H9 (cell line): ENCODE measurements at regions not wholly inside any gene's neighbourhood (a gene's known extent, or its start where the extent isn't known, plus 50 kb on each side); places are given as distances from the start of the nearest gene placed in this dataset.

Experiments used
- DNase-seq: peaks from one replicate; pipeline ENCODE4 v3.0.0-alpha.2; 2017
- H2AFZ ChIP-seq: one replicate; pipeline ENCODE4 v1.6.1; 2013; ENCODE audit warnings: mild to moderate bottlenecking, low read length, control low read depth, moderate library complexity
- H2AK5ac ChIP-seq: 2 replicates; pipeline ENCODE4 v1.6.1; 2013; ENCODE audit warnings: low read length, control low read depth, mixed read lengths; ENCODE audit not compliant: insufficient read length
- H2BK120ac ChIP-seq: one replicate; pipeline ENCODE4 v1.6.1; 2013; ENCODE audit warnings: low read depth, mild to moderate bottlenecking, low read length, control low read depth, inconsistent platforms; ENCODE audit not compliant: poor library complexity, severe bottlenecking
- H2BK12ac ChIP-seq: 2 replicates; pipeline ENCODE4 v1.6.1; 2013; ENCODE audit warnings: low read length, control low read depth, mixed read lengths, low read depth; ENCODE audit not compliant: insufficient read length
- H2BK15ac ChIP-seq: 2 replicates; pipeline ENCODE4 v1.6.1; 2013; ENCODE audit warnings: low read depth, low read length, control low read depth
- H2BK20ac ChIP-seq: one replicate; pipeline ENCODE4 v1.6.1; 2013; ENCODE audit warnings: low read depth, mild to moderate bottlenecking, low read length, control low read depth, inconsistent platforms; ENCODE audit not compliant: poor library complexity, severe bottlenecking
- H2BK5ac ChIP-seq: 2 replicates; pipeline ENCODE4 v1.6.1; 2013; ENCODE audit warnings: low read length, control low read depth, mixed read lengths; ENCODE audit not compliant: insufficient read length
- H3K14ac ChIP-seq: 2 replicates; pipeline ENCODE4 v1.6.1; 2013; ENCODE audit warnings: low read length, control low read depth; ENCODE audit not compliant: insufficient read depth
- H3K18ac ChIP-seq: 2 replicates; pipeline ENCODE4 v1.6.1; 2013; ENCODE audit warnings: low read depth, mild to moderate bottlenecking, mixed read lengths, low read length, control low read depth; ENCODE audit not compliant: insufficient read length
- H3K23ac ChIP-seq: 2 replicates; pipeline ENCODE4 v1.6.1; 2013; ENCODE audit warnings: low read length, control low read depth, mixed read lengths, low read depth; ENCODE audit not compliant: insufficient read length
- H3K23me2 ChIP-seq: 2 replicates; pipeline ENCODE4 v1.6.1; 2013; ENCODE audit warnings: low read depth, mild to moderate bottlenecking, mixed read lengths, low read length, control low read depth; ENCODE audit not compliant: insufficient read length, poor library complexity, severe bottlenecking
- H3K27ac ChIP-seq: 2 replicates; pipeline ENCODE4 v1.5.1; 2013; ENCODE audit warnings: low read length, control low read depth, mixed read lengths, low read depth; ENCODE audit not compliant: insufficient read length
- H3K27me3 ChIP-seq: 2 replicates; pipeline ENCODE4 v1.6.1; 2013; ENCODE audit warnings: low read length, control low read depth, inconsistent platforms; ENCODE audit not compliant: insufficient read depth
- H3K4ac ChIP-seq: 2 replicates; pipeline ENCODE4 v1.6.1; 2013; ENCODE audit warnings: low read depth, mild to moderate bottlenecking, control low read depth, inconsistent platforms, low read length, moderate library complexity
- H3K4me1 ChIP-seq: 2 replicates; pipeline ENCODE4 v1.6.1; 2013; ENCODE audit warnings: low read length, control low read depth, inconsistent platforms; ENCODE audit not compliant: insufficient read depth
- H3K4me2 ChIP-seq: 2 replicates; pipeline ENCODE4 v1.6.1; 2013; ENCODE audit warnings: low read length, control low read depth, mixed read lengths; ENCODE audit not compliant: insufficient read length, insufficient read depth
- H3K56ac ChIP-seq: 2 replicates; pipeline ENCODE4 v1.6.1; 2013; ENCODE audit warnings: low read depth, mild to moderate bottlenecking, mixed read lengths, low read length, control low read depth; ENCODE audit not compliant: insufficient read length
- H3K79me1 ChIP-seq: 2 replicates; pipeline ENCODE4 v1.6.1; 2013; ENCODE audit warnings: low read depth, mild to moderate bottlenecking, moderate library complexity, low read length, control low read depth, inconsistent platforms; ENCODE audit not compliant: insufficient read depth, poor library complexity, severe bottlenecking
- H3K79me2 ChIP-seq: 2 replicates; pipeline ENCODE4 v1.6.1; 2013; ENCODE audit warnings: low read length, control low read depth, inconsistent platforms; ENCODE audit not compliant: insufficient read depth
- H3K9ac ChIP-seq: 2 replicates; pipeline ENCODE4 v1.6.1; 2013; ENCODE audit warnings: low read length, control low read depth, mixed read lengths; ENCODE audit not compliant: insufficient read length; ENCODE audit errors: extremely low read depth
- H3K9me3 ChIP-seq: one replicate; pipeline ENCODE4 v1.6.1; 2013; ENCODE audit warnings: low read depth, low read length, inconsistent platforms; ENCODE audit not compliant: control insufficient read depth
- H3T11ph ChIP-seq: one replicate; pipeline ENCODE4 v1.6.1; 2013; ENCODE audit warnings: mild to moderate bottlenecking, low read length, control low read depth, inconsistent platforms
- H4K20me1 ChIP-seq: one replicate; pipeline ENCODE4 v1.6.1; 2013; ENCODE audit not compliant: control insufficient read depth, insufficient read length, insufficient read depth
- H4K5ac ChIP-seq: 2 replicates; pipeline ENCODE4 v1.6.1; 2013; ENCODE audit warnings: low read depth, mild to moderate bottlenecking, mixed read lengths, low read length, control low read depth; ENCODE audit not compliant: insufficient read length
- H4K8ac ChIP-seq: replicated peaks from 2 replicates; pipeline ENCODE4 v1.6.1; 2013; ENCODE audit warnings: low read length, control low read depth, mixed read lengths, low read depth; ENCODE audit not compliant: insufficient read length
- H4K91ac ChIP-seq: 2 replicates; pipeline ENCODE4 v1.6.1; 2013; ENCODE audit warnings: low read depth, mild to moderate bottlenecking, moderate library complexity, mixed read lengths, low read length, control low read depth; ENCODE audit not compliant: insufficient read length
- H3K27ac Mint-ChIP-seq, 3 experiments: 2 replicates in 2 of 3; 3 replicates in 1 of 3; pipeline ENCODE4 v1.8.0; 2020 to 2021; ENCODE audit warnings: mixed read lengths in 3 of 3, mild to moderate bottlenecking in 1 of 3, moderate library complexity in 1 of 3
- H3K27me3 Mint-ChIP-seq: 2 replicates; pipeline ENCODE4 v1.8.0; 2021; ENCODE audit warnings: low read depth, mild to moderate bottlenecking, moderate library complexity, mixed read lengths
- H3K36me3 Mint-ChIP-seq, 3 experiments: 2 replicates in 2 of 3; 3 replicates in 1 of 3; pipeline ENCODE4 v1.8.0; 2020 to 2021; ENCODE audit warnings: low read depth in 3 of 3, mixed read lengths in 3 of 3; ENCODE audit not compliant: insufficient read depth in 1 of 3
- H3K4me1 Mint-ChIP-seq, 2 experiments: 2 replicates each; pipeline ENCODE4 v1.8.0; 2020; ENCODE audit warnings: mixed read lengths in 2 of 2
- H3K4me3 Mint-ChIP-seq, 2 experiments: 2 replicates in 1 of 2; 3 replicates in 1 of 2; pipeline ENCODE4 v1.8.0; 2020 to 2021; ENCODE audit warnings: mild to moderate bottlenecking in 2 of 2, mixed read lengths in 2 of 2, moderate library complexity in 1 of 2
- H3K9me3 Mint-ChIP-seq, 2 experiments: 2 replicates in 1 of 2; 3 replicates in 1 of 2; pipeline ENCODE4 v1.8.0; 2020; ENCODE audit warnings: mild to moderate bottlenecking in 2 of 2, mixed read lengths in 2 of 2, moderate library complexity in 1 of 2
- WGBS: extraction: QIAGEN DNeasy Blood & Tissue Kit; methylation state at CpG from one replicate; pipeline ENCODE4 v1.1.7; 2013; ENCODE audit warnings: missing lambda C conversion rate, low lambda C conversion rate, mixed read lengths; ENCODE audit not compliant: insufficient read length; ENCODE audit errors: extremely low coverage; 5-methylcytosine and 5-hydroxymethylcytosine counted together
- TF ChIP-seq, protein P1 (sequence below): fragments of 200-600 bp; sonication (generic); conservative IDR thresholded peaks from 3 replicates; pipeline ENCODE4 v1.8.0; 2021; ENCODE audit warnings: antibody characterized with exemption, mild to moderate bottlenecking

DNA sequence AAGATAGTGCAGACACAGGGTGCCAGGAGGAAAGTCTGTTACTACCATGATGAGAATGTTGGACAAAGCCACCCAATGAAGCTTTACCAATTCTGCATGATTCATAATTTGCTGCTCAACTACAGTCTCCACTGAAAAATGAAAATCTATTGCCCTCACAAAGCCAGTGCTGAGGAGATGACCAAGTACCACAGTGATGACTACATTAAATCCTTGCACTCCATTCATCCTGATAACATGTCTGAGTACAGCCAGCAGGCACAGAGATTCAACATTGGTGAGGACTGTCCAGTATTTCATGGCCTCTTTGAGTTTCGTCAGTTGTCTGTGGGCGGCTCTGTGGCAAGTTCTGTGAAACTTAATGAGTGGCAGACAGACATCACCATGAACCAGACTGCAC is 144.0 kb downstream of the PLCE1 start:
- Histone ChIP-seq H2AK5ac (no peak overlapping the region), H3K14ac (no peak overlapping the region), H2AFZ (no peak overlapping the region), H3K23ac (no peak overlapping the region), H3K56ac (no peak overlapping the region), H2BK15ac (no peak overlapping the region), H3K79me2 (no peaks in the 10 kb centered on the region), H2BK5ac (no peak overlapping the region), H3K18ac (no peak overlapping the region), H3T11ph (no peak overlapping the region), H2BK120ac (no peak overlapping the region), H2BK20ac (no peak overlapping the region), H4K8ac (no peak overlapping the region), H3K9me3 (no peaks in the 10 kb centered on the region), H4K20me1 (no peaks in the 10 kb centered on the region), H3K4me1 (no peaks in the 10 kb centered on the region), H3K23me2 (no peaks in the 10 kb centered on the region), H3K79me1 (no peaks in the 10 kb centered on the region), H3K27ac (no peak overlapping the region), H4K91ac (no peak overlapping the region), H3K27me3 (no peaks in the 10 kb centered on the region), H3K4ac (no peak overlapping the region), H3K4me2 (no peak overlapping the region), H3K9ac (no peak overlapping the region), H4K5ac (no peak overlapping the region), H2BK12ac (no peak overlapping the region)
- Mint-ChIP-seq H3K27me3 (no peaks in the 10 kb centered on the region; the same call in 1 of the 2 replicates), H3K36me3 (no peaks in the 10 kb centered on the region), H3K4me1 (no peaks in the 10 kb centered on the region), H3K27ac (no peak overlapping the region), H3K9me3 (no peaks in the 10 kb centered on the region), H3K4me3 (no peak overlapping the region)
- TF ChIP-seq, protein P1, sequence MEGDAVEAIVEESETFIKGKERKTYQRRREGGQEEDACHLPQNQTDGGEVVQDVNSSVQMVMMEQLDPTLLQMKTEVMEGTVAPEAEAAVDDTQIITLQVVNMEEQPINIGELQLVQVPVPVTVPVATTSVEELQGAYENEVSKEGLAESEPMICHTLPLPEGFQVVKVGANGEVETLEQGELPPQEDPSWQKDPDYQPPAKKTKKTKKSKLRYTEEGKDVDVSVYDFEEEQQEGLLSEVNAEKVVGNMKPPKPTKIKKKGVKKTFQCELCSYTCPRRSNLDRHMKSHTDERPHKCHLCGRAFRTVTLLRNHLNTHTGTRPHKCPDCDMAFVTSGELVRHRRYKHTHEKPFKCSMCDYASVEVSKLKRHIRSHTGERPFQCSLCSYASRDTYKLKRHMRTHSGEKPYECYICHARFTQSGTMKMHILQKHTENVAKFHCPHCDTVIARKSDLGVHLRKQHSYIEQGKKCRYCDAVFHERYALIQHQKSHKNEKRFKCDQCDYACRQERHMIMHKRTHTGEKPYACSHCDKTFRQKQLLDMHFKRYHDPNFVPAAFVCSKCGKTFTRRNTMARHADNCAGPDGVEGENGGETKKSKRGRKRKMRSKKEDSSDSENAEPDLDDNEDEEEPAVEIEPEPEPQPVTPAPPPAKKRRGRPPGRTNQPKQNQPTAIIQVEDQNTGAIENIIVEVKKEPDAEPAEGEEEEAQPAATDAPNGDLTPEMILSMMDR: no peak
- no CpG with 5 or more reads among the region's 2 CpGs for WGBS
- no peak for DNase-seq
